Fibroblast of skin of right quadriceps (primary cell): ENCODE measurements at regions not wholly inside any gene's neighbourhood (a gene's known extent, or its start where the extent isn't known, plus 50 kb on each side); places are given as distances from the start of the nearest gene placed in this dataset.
"Not testable (repeated sequence)": the region's sequence is repeated elsewhere in the genome, so short reads cannot be mapped to it uniquely, and the experiment has no call there.

Source experiments
- DNase-seq: peaks from one replicate; pipeline ENCODE4 v3.0.0-alpha.2; 2013

DNA sequence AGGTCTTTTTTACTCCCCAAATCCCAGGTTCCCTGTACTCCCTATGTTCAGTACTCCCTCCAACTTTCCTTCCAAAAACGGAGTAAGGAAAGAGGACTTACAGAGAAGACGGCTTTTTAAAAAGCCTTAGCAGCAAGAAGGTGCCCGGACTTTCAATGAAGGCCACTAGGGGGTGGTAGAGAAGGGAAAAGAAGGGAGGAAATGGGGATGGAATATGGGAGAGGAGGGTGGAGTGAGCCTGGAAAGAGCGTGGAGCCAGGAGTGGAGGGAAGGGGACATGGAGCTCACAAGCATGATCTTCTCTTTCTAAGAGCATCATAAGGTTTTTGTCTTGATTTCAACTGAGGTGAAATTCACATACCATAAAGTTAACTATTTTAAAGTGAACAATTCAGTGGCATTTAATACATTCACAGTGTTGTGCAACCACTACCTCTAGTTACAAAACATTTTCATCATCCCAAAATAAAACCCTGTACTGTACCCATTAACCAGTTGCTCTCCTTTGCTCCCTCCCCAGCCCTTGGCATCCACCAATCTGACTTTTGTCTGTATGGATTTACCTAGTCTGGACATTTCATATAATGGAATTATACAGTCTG, 129.9 kb downstream of the ZNF281 start:
- DNase-seq = peak; percentile 52

DNA sequence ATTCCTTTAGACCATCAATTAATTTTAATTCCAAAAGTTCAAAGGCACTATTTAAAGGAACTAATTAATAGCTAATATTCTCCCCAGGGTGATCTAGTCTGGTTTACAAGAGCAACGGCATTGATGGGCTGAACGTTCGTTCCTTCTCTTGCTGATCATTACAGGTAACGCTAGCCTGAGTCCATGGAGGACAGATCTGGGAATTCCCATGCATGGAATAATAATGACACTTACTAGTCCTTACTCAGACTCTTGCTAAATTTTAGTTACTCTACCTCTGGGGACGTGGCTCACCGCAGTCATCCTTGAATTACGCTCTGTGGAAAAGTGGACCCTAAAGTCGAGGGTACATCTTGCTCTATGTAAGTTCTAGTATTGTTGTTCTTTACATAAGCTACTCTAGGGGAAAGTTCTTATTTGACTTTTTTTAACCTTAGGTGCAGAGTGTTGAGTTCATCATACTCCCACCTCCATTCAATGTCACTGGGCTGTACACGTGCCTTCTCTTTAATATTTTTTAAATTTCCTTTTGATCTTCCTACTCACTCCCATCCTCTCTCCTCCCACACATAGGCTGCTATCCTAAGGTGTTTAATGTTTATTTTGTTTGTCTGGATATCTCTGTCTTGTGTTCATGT, 133.9 kb downstream of the ZNF281 start:
- no peak for DNase-seq

DNA sequence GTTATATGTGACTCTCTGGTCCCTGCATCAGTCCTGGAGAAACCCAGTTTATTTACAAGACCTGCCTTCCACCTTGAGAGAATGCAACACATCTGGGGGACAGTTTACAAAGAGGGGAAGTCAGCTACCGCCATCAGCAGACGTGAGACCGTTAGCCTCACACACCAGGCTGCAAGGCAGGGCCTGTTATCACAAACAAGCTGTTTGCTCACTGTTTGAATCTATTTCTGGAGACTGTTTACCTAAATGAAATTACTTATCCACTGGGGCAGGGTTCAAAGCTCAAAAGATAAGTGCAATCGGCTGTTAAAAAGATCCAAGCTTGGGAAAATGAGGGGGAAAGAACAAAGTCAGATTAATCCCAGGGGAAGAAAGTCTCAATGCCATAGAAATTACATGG, 134.4 kb downstream of the ZNF281 start:
- no peak for DNase-seq

DNA sequence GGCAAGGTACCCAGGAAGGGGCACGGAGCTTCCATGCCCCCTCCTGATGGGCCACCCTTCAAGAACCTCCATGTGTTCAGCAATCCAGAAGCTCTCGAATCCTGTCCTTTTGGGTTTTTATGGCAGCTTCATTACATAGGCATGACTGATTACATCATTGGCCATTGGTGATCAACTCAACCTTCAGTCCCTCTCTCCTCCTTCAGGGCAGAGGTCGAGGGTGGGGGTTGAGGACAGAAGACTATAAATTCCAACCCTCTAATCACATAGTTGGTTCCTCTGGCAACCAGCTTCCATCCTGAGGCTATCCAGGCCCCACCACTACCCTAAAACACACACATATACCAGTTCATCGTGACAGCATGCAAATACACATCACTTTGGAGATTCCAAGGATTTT, 135.7 kb downstream of the ZNF281 start:
- DNase-seq = no peak

DNA sequence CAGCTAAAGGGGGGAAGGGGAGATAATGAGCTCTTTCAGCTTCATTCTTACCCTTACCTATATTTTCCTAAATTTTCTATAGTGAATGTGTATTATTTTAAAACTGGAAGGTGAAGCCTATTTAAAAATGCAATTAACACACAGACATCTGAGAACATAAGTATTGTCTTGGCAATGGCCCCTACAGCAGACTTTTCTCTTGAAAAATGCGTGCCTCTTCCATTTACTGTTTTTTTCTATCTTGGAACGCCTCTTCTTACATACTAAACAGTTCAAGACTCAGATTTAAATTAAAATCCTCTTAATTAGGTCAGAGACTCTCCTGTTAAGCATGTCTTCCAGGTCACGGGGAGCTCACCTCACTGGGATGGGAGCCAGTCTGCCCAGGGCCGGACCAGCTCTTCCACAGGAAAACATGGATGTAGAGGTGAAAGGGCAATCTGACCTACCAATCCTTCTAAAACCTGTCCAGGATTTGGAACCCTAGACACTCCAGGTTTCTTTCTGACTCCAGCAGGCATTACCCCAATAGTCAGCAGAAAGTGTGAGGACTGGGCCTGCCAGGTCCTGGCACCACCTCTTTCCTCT, 137.3 kb downstream of the ZNF281 start:
- no peak for DNase-seq

DNA sequence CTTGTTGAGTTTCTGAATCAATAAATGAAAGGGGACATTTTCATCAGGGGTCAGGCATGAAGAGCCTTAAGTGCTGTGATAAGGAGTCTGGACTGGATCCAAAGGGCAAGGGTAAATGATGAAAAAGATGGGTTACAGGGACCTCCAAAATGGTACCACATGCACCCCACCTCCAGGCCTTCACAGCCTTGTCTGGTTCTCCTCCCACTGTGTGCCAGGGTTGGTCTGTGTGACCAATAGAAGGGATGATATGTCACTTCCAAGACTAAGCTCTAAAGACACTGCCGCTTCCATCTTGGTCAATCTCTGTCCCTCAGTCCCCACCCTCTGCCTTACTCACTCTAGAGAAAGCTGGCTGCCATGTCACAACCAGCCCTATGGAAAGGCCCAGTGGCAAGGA, 140.6 kb downstream of the ZNF281 start:
- no peak for DNase-seq

DNA sequence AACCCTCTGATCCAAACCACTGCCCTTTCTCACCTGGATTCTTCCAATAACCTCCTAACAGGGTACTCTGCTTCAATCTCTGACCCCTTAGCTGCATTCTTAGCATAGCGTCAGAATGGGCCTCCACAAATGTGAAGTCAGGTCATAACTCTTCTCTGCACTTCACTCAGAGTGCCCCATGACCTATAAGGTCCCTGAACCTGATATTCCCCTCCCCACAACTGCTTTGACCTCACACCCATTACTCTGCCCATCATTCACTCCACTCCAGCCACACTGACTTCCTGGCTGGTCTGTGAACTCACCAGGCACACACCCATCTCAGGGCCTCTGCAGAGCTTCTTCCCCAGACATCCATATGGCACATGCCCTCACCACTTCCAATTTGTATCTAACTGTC, 141.9 kb downstream of the ZNF281 start:
- DNase-seq = no peak

DNA sequence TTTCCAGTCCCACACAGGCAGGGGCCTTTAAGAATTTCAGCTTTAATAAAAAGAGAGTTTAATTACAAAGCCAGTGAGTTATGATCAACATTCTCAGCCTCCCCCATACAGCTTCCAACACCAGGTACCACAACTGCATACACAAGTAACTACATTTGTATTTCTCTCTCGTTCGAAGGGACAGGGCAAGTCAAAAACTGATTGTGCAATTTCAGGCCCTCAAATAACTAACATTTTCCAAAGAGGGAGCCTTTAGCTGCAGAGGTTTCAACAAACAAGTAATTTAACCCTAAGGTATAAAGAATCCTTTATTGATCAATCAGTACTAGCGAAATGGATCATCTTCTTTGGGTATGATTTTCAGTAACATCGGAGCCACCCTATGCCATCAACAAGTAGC, 142.4 kb downstream of the ZNF281 start:
- DNase-seq = no peak

DNA sequence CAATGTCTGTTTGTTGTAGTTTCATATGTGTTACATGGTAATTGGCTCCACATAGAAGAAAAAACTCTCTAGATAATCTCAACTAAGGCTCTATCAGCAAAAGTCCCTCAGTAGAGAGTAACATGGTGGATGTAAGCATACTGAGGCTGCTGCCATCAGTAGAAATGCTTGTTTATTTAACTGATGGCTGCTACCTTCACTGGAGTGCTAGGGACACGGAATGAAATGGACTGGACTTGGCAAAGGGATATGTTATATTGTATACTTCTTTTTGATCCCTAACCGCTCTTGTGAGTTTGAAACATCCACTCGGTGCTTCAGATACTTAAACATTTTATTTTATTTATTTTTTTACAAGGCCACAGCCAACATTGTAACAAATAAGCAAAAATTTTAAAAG, 143.0 kb downstream of the ZNF281 start:
- no peak for DNase-seq

DNA sequence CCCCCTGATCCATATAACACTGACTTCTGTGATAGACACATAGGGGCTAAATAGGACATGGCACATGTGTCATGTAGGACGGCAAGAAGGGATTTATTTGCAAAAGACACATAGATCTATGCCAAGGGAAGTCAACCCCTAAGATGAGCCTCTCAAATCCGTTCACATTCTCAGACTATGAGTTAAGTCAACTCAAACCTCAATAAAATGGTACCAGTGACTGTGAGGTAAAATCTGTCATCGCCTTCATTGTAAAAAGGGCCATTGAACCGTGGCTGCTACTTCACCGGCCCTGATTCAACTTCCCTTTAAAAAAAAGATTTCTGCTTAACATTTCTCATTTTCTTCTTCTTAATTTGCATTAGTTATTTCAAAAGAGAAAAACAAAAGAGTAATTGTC, 144.0 kb downstream of the ZNF281 start:
- DNase-seq = no peak

DNA sequence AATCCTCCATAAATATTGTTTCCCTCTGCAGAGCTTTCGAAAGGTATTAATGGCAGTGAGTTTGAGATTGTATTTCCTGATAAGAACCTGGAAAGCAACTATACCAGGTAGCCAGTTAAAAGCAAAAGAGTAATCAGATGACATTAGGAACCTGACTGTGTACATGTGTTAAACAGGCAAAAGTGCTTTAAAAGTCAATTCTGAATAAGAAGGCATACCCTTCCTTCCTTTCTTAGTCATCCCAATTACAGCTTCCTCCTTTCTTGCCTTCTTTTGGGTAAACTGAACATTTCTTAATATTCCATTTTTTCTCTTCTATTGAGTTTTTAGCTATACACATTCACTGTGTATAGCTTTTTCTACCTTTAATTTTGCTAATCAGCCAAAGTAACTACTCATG, 144.7 kb downstream of the ZNF281 start:
- no peak for DNase-seq

DNA sequence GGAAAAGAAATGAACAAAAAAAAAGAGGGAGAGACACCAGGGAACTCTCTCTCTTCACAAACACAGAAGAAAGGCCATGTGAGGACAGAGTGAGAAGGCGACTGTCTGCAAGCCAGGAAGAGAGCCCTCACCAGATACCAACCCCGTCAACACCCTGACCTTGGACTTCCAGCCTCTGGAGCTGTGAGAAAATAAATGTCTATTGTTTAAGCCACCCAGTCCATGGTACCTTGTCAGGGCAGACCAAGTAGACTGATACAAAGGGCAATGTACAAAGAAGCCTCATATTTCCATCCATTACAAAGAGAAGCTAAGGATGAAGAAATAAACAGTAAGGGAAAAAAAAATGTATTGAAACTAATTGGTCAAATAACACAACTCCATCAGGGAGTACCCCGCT, 146.6 kb downstream of the ZNF281 start:
- DNase-seq = no peak

DNA sequence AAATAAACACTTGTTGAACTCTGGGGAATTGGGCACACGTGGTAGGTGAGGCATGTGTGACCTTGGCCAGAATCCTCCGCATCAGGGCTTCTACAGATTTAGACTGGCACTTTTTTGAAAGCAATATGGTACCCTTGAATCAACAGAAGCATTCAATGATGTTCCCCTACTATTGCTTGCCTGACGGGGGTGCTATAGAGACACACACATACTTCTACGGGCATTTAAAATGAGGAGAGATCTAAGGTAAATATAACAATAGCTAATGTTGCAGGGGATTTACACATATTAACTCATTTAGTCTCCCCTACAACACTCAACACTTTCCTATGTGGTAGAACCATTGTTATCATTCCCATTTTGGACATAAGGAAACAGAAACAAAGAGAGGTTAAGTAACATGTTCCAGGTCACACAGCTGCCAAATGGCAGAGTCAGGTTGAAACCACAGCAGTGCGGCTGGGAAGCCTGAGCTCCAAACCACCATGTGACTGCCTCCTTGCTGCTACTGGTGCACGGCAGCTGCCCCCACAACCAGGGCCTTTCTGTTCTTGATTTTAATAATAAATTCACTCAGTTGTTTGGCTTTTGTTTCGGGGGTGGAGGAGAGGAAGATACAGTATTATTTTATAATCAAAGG, 147.4 kb downstream of the ZNF281 start:
- no peak for DNase-seq

DNA sequence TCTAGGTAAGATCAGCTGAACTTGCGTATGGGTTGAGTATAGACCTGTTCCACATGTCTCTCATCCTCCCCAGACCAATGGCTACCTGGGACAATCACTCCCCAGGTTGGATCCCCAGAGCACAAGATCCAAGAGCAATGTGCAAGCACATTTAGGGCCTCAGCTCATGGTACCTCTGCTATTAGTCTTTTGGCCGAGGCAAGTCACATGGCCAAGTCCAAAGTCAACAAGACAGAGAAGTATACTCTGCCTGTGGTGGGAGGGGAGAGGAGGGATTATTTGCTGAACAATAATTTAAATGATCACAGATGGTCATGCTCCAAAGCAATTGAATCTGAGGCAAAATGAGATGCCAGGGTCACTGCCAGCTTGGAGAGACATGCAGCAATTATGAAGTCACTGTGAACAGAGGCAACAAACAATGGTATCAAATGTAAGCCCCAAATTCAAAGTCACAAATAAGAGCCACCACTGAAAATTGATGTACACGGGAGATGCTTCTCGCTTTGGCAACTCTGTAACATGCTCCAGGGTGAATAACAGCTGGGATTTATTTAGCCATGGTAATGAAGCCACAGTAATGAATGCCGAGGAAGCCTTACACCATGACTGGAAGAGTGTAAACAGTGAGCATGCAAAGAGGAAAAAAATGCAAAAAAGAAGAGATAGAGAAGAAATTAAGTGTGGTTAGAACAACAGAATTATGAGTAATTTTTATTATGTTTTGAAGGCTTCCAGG, 149.1 kb downstream of the ZNF281 start:
- peak; percentile 73 for DNase-seq

DNA sequence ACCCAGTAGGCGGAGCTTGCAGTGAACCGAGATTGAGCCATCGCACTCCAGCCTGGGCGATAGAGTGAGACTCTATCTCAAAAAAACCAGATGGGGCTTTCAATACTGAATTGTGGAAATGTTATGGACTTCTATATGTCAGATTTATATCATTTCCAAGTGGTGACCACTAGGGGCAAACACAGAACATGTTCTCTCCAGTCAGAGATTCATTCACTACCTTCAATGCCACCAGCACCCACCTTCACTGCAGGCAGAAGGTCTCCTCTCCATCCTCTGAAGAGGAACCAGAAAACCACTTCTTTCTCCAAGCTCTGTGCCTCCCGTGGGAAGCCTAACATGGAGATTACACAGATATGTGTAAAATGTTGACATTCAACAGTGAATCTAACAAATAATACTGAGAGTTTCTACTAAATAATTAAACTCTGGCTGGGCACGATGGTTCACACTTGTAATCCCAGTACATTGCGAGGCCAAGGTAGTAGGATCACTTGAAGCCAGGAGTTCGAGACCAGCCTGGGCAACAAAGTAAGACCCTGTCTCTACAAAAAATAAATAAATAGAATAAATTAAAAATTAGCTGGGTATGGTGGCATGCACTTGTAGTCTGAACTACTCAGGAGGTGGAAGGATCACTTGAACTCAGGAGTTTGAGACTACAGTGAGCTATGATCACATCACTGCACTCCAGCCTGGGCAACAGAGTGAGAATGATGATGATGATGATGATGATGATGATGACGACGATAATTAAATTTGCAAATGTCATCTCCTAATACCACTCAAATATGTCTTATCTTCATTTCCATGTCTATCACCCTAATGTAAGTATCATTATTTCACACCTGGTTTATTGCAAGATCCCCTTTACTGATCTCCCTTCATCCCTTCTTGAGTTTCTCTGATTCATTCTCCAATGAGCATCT, 151.1 kb downstream of the ZNF281 start:
- peak; percentile 17 for DNase-seq

DNA sequence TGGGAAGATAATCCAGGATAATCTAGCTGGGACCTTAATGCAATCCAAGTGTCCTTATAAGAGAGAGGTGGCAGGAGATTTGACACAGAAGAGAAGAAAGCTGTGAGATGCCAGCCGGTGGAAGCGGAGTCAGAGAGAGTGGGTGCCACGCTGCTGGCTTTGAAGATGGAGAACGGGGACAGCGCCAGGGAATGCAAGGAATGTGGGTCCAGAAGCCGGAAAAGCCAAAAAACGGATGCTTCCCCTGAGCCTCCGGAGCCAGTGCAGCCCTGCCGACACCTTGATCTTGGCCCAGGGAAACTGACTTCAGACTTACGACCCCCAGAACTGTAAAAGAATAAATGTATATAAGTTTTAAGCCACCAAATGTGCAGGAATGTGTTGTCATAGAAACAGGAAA, 152.6 kb downstream of the ZNF281 start:
- no peak for DNase-seq

DNA sequence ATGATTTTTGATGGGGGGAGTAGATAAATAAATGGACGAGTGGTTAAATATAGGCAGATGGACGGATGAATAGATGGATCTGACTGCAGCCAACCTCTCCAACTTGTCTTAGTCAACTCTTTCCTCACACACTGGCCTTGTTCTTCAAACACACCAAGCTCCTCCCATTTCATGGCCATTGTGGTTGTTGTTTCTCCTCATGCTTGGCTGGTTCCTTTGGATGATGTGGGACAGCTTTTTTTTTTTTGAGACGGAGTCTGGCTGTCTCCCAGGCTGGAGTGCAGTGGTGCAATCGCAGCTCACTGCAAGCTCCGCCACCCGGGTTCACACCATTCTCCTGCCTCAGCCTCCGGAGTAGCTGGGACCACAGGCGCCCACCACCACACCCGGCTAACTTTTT, 155.2 kb downstream of the ZNF281 start:
- DNase-seq = not testable (repeated sequence)

DNA sequence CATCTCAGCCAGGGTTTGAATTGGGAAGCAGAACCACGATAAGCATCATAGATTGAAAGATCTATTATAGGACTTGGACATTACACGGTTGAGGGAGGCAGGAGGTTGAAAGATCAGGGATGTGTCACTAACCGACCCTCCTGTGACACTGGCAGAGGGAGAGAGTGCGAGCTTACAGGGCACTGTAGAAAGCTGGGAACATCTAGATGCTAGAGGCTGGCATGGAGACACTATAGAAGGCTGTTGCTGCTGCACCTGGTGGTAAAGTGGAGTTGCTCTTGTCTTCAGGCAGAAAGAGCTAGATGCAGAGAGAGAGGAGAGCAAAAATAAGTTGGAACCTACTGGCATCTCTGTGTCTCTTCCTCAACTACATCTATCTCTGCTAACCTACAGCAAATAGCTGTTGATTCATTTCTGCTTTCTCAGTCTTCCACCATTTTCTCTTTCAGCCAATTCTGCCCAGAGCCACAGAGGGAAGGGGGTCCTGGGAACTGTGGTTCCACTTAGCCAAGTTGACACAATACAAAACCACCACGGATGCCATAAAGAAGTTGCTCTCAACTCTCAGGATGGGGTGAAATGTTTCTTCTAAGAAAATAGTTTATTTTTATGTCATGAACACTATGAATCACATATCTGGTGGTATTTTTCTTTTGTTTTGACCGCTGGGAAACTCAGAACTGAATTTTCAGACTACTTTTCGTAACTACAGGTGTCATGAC, 155.9 kb downstream of the ZNF281 start:
- no peak for DNase-seq

DNA sequence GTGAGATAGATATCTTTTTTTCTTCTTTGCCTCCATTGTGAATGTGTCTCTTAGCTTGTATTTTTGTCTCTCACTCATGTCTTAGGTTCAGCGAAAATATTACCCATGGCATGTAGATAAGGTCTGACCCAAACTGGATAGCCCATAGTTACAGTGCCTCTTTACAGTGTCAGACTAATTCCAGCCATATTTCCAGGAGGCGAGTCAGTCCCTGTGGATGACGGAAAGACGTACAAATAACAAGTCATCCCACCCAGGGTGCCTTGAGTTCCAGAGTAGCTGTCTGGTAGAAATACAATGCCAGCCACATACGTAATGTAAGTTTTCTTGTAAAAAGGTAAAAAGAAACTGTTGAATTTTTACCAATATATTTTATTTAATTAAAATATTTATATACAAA, 157.3 kb downstream of the ZNF281 start:
- peak; percentile 74 for DNase-seq

DNA sequence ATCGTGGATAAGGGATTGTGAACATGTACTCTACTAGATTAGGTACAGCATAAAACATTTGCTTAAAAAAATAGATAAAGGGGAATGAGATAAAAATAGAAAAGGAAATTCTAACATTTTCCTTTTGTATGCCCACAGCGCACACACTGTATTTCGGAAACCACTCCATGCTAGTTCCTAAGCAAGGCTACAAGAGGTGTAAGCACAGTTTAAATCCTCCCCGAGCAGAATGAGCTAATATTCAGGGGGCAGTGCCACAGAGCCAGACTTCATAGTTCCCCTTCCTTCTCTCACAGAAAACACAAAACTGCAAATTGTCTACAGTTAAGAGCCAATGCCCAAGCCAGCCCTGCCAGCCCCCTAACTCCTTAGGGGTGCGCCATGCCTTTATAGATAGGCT, 159.4 kb downstream of the ZNF281 start:
- DNase-seq = no peak

DNA sequence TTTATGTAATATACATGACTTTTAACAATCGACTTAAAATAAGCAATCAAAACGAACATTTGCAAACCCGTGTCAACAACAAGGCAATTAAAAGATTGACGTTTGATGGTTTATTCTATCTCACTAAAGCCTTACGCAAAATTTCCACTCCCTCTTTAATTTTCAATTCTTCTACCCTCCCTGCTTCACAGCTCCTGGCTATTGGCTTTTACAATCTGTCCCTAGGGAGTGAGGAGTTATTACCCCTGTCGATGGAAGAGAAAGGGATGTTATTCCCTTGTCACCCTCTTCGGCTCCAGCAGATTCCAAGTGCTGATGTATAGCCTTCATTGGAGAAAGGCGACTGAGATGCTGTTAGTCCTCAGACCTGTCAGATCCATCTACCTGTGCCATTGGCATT, 161.3 kb downstream of the ZNF281 start:
- DNase-seq = no peak

DNA sequence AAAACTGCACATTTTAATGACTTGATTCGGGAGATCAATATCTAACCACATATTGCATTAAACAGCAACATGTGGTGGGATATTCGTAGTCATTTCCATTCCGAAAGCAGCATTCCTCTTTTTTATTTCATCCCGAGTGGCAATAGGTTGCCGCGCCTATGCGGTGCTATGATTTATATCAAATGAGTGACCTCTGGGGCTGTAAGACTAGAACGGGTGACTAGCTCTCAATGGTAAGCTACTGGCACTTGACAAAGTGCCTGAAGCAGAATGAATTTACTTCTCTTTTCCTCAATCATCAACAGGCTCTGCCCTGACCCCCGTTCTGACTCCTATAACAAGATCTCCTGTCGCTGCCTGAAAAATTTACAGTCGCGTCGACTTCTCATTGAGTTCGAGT, 162.3 kb downstream of the ZNF281 start:
- peak; percentile 54 for DNase-seq
